Stimulated activated effector memory CD8-positive, alpha-beta T cell treated with anti-CD3 and anti-CD28 coated beads, Interleukin-12 subunit alpha, Interleukin-12 subunit beta, amount 100 ng/mL, for 72 hours (primary cell): ENCODE measurements at regions not wholly inside any gene's neighbourhood (a gene's known extent, or its start where the extent isn't known, plus 50 kb on each side); places are given as distances from the start of the nearest gene placed in this dataset.
"Not testable (repeated sequence)": the region's sequence is repeated elsewhere in the genome, so short reads cannot be mapped to it uniquely, and the experiment has no call there.

Experiments
- ATAC-seq: fragments of 150-1000 bp; cut with Tn5 transposase; 2 replicates; pipeline ENCODE4 v1.10.0; 2021
- DNase-seq, 2 donors: peaks; one replicate each; pipeline ENCODE4 v3.0.0; 2021 to 2022; ENCODE audit warnings: low spot score in 2 of 2
- H3K27ac Mint-ChIP-seq: one replicate; pipeline ENCODE4 v1.8.0; 2022; ENCODE audit warnings: mild to moderate bottlenecking, mixed read lengths
- H3K36me3 Mint-ChIP-seq: one replicate; pipeline ENCODE4 v1.8.0; 2022; ENCODE audit warnings: mild to moderate bottlenecking, mixed read lengths
- H3K4me1 Mint-ChIP-seq: one replicate; pipeline ENCODE4 v1.8.0; 2022; ENCODE audit warnings: mixed read lengths
- H3K4me3 Mint-ChIP-seq: one replicate; pipeline ENCODE4 v1.8.0; 2022; ENCODE audit warnings: mild to moderate bottlenecking, mixed read lengths
- H3K9me3 Mint-ChIP-seq: one replicate; pipeline ENCODE4 v1.8.0; 2022; ENCODE audit warnings: mixed read lengths

DNA sequence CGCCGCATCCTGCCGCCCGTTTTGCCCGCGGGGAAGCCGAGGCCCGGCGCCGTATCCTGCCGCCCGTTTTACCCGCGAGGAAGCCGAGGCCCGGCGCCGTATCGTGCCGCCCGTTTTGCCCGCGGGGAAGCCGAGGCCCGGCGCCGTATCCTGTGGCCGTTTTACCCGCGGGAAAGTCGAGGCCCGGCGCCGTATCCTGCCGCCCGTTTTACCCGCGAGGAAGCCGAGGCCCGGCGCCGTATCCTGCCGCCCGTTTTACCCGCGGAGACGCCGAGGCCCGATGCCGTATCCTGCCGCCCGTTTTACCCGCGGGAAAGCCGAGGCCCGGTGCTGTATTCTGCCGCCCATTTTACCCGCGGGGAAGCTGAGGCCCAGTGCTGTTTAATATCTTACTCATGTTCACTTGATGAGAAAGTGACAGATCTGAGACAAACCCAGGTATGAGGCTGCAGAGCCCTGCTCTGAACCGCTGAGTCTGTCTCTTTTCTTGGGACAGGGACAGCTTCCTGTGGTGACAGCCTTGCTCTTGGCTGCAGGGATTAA lies 129.4 kb downstream of the CDH26 start:
- peak overlapping the region; percentile 77 for H3K27ac Mint-ChIP-seq
- peak; percentile 43 for ATAC-seq
- no peaks in the 10 kb centered on the region for H3K36me3 Mint-ChIP-seq
- H3K9me3 Mint-ChIP-seq, result no peaks in the 10 kb centered on the region
- H3K4me1 Mint-ChIP-seq, result peaks cover 13% of the 10 kb centered on the region
- no peak for DNase-seq
- peak overlapping the region; percentile 66 for H3K4me3 Mint-ChIP-seq

DNA sequence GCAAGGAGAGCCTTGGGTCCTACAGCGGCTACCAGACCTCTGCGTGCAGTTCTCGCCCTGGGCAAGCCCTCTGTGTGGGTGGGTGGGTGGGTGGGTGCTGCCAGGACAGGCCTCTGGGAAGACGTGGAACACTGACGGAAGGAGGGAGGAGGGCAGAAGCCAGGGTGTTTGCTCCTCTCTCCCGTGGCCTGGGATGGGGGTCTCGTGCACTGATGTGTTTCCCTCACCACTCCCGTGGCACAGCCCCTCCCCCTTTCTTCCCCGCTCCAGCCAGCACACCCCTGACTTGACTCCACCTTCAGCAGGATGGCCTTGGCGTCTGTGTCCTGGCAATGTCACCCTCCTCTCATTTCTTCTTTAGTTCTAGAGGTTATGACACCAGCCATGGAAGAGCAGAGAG lies 130.0 kb downstream of the CDH26 start:
- no peak overlapping the region for H3K27ac Mint-ChIP-seq
- ATAC-seq, result no peak
- H3K9me3 Mint-ChIP-seq, result no peaks in the 10 kb centered on the region
- peak overlapping the region; percentile 66 for H3K4me3 Mint-ChIP-seq
- DNase-seq, result no peak
- peaks cover 13% of the 10 kb centered on the region for H3K4me1 Mint-ChIP-seq
- no peaks in the 10 kb centered on the region for H3K36me3 Mint-ChIP-seq

DNA sequence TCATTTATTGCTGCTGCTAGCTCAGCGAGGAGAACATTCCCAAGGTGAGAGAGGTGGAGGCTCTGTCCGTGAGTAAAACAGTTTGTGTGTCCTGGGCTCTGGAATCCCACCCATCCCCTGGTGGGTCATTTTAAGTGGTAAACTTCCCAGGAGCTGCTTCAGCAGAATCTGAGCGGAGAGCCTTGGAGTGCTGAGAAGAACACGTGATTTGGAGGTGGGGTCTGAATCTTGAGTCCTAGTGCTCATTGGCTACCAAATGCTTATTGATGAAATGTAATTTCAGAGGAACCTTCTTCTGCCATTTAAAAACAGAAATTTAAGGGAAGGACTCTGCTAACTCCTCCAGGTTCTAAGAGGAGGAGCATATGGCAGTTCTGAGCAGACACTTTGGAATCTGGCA lies 132.4 kb downstream of the CDH26 start:
- Mint-ChIP-seq H3K9me3 (no peaks in the 10 kb centered on the region), H3K4me3 (no peak overlapping the region), H3K4me1 (peaks cover 13% of the 10 kb centered on the region), H3K36me3 (no peaks in the 10 kb centered on the region), H3K27ac (no peak overlapping the region)
- DNase-seq (no peak), ATAC-seq (no peak)

DNA sequence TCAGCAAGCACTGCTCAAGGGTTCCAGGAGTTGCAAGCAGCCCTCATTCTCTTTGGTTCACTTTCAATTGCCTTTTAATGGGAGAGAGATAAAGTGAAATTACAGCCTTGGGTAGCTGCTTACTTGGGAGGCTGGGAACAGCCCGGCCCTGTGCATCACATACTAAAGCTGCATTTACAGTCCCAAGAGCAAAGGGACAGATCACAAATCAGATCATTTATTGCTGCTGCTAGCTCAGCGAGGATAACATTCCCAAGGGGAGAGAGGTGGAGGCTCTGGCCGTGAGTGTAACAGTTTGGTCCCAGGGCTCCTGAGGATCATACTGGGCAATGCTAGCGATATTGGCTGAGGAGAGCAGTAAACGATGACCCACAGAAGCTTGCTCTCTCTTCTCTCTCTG lies 133.1 kb downstream of the CDH26 start:
- no peaks in the 10 kb centered on the region for H3K9me3 Mint-ChIP-seq

DNA sequence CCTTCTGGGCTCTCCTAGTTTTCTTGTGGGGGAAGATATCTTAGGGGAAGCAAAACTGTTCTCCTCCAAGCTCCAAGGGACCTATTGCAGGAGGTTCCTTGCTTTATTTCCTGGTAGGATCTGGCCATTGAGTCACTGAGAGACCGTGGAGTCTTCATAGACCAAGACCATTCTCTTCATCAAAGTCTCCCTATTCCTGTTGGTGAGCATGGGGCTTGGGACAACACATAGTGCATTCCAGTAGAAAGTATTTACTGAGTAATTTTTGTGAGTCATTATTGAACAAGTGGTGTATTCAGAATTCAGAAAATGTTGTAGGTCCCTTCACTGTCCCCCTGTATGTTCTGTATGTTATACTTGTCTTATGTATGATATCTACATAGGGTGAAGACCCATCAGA lies 133.6 kb downstream of the CDH26 start:
- Mint-ChIP-seq H3K36me3 (no peaks in the 10 kb centered on the region), H3K4me1 (peaks cover 9% of the 10 kb centered on the region), H3K4me3 (no peak overlapping the region), H3K27ac (no peak overlapping the region), H3K9me3 (no peaks in the 10 kb centered on the region)
- ATAC-seq (no peak), DNase-seq (no peak)

More for the DNA sequence above, 133.1 kb downstream of the CDH26 start:
- Mint-ChIP-seq H3K4me1 (peaks cover 13% of the 10 kb centered on the region), H3K36me3 (no peaks in the 10 kb centered on the region), H3K4me3 (no peak overlapping the region), H3K27ac (no peak overlapping the region)
- DNase-seq (no peak), ATAC-seq (no peak)

DNA sequence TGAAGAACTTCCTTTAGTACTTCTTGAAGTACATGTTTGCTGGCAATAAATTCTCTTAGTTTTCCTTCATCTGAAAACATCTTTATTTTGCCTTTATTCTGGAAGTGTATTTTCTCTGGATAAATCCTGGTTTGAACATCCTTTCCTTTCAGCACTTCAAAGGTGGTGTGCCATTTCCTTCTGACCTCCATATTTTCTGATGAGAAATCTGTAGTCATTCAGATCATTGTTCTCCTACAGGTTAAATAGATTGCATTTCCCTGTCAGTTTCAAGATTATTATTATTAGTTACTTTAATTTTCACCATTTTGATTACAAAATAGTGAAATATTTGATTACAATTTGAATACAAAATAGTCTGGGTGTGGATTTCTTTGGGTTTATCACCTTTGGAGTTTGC lies 134.5 kb downstream of the CDH26 start:
- no peak overlapping the region for H3K27ac Mint-ChIP-seq
- H3K4me3 Mint-ChIP-seq, result no peak overlapping the region
- peaks cover 4% of the 10 kb centered on the region for H3K4me1 Mint-ChIP-seq
- ATAC-seq (no peak), DNase-seq (no peak)
- H3K9me3 Mint-ChIP-seq, result no peaks in the 10 kb centered on the region
- H3K36me3 Mint-ChIP-seq, result no peaks in the 10 kb centered on the region

DNA sequence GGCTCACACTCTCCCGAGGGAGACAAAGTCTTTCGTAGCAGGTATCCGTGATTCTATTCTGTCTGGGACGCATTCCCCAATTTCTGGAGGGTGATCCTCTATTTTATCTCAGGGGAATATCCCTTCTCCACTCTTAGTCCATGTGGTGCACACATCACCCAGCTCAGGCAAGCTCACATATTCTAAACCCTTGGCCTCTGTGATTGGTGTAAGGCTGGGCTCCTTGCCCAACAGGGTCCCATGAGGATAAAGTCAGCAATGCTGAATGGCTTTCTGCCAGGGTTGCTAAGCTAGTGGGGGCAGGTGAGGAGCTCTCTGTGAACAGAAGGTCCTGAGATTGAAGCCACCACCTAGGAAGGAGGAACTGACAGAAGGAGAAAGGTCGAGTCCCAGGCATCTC lies 137.2 kb downstream of the CDH26 start:
- no peak overlapping the region for H3K4me3 Mint-ChIP-seq
- ATAC-seq (no peak), DNase-seq (no peak)
- no peaks in the 10 kb centered on the region for H3K9me3 Mint-ChIP-seq
- no peaks in the 10 kb centered on the region for H3K36me3 Mint-ChIP-seq
- no peak overlapping the region for H3K27ac Mint-ChIP-seq
- peaks cover 1% of the 10 kb centered on the region for H3K4me1 Mint-ChIP-seq

DNA sequence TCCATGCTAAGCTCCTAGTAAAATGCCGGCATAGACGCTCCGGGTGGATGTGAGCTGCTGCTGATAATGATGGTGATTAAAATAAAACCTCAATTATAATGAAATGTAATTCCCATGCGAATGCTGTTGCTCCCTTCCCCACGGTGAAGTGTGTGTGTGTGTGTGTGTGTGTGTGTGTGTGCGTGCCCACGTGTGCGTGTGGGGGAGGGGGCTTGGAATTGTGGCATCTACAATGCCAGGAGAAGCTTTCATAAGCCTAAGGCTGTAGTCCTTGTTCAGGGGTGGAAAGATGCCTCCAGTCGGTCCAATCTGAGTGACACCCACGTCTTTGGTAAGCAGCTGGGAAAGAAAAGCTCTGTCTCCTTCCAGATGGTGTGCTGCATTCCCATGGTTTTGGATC lies 137.9 kb downstream of the CDH26 start:
- ATAC-seq (no peak), DNase-seq (no peak)
- no peak overlapping the region for H3K4me3 Mint-ChIP-seq
- no peak overlapping the region for H3K27ac Mint-ChIP-seq
- H3K4me1 Mint-ChIP-seq, result peaks cover 8% of the 10 kb centered on the region
- H3K36me3 Mint-ChIP-seq, result no peaks in the 10 kb centered on the region
- H3K9me3 Mint-ChIP-seq, result no peaks in the 10 kb centered on the region

DNA sequence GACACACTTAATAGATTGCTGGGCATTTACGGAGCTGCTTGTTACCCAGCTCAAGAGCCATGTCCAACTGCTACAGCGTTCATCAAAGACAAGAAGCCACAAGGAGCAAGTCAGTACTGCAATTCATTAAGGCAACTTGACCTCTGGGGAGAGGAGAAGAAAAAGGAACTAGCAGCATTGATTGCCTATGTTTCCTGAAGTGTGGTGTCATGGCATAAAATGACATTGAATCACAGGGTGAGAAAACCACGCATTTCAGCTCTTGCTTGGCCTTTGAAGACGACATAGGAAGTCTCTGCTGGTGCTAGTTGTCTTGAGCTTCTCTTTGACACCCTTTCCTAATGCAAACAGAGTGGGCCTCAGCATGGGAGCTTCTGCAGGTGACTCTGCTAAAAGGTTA lies 139.1 kb downstream of the CDH26 start:
- Mint-ChIP-seq H3K36me3 (no peaks in the 10 kb centered on the region), H3K4me1 (peaks cover 12% of the 10 kb centered on the region), H3K9me3 (no peaks in the 10 kb centered on the region), H3K4me3 (no peak overlapping the region), H3K27ac (no peak overlapping the region)
- no peak for ATAC-seq
- DNase-seq, result no peak

DNA sequence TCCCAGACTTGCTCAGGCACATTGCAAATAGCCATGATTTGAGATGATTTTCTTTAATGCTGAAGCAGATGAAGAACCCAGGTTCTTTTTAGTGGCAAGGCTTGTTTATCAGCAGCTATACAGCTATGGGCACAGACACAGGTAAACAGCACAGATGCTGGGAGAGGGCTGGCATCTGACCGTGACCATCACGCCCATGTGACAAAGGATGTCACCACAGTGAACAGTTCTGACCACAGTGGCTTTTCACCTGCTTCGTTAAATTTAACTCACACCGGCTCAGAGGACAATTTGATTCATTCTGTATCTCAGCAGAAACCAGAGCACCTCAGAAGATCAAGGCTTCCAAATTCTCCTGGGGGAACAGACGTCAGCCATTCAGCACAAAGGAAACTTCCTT lies 142.6 kb downstream of the CDH26 start:
- ATAC-seq (no peak), DNase-seq (no peak)
- H3K4me3 Mint-ChIP-seq, result no peak overlapping the region
- no peaks in the 10 kb centered on the region for H3K9me3 Mint-ChIP-seq
- H3K4me1 Mint-ChIP-seq, result peaks cover 12% of the 10 kb centered on the region
- no peaks in the 10 kb centered on the region for H3K36me3 Mint-ChIP-seq
- no peak overlapping the region for H3K27ac Mint-ChIP-seq

DNA sequence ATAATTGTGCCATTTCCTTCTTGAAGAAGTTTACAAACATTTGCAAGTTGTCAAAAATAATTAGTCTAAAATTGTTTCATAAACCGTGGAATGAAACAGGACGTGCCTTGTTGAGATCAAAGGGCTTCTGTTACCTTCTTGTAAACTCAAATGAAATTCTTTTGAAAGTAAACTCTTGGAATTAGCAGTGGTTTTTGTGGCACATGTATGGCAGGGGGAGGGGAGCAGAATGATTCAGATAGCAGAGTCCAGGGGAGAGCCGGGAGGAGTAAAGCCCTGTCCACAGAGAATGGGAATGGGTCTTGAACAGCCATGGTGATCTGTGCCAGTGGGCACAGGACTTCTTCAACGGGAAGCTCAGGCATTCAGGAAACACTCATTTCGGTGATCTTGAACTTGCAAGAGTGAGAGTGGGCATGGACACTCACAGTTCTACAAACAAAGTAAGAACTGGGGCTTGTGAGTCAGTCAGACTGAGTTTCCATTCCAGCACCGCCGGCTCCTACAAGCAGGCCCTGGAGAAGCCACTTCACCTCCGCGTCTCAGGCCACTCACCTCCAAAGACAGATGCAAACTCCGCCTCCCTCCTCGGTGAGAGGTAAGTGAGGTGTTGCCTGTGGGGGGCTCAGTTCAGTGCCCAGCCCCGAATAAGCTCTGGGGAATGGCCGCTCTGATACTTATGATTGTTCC lies 143.1 kb downstream of the CDH26 start:
- H3K4me1 Mint-ChIP-seq, result peaks cover 12% of the 10 kb centered on the region
- H3K36me3 Mint-ChIP-seq, result no peaks in the 10 kb centered on the region
- H3K9me3 Mint-ChIP-seq, result no peaks in the 10 kb centered on the region
- H3K27ac Mint-ChIP-seq, result no peak overlapping the region
- ATAC-seq, result no peak
- no peak overlapping the region for H3K4me3 Mint-ChIP-seq
- no peak for DNase-seq

DNA sequence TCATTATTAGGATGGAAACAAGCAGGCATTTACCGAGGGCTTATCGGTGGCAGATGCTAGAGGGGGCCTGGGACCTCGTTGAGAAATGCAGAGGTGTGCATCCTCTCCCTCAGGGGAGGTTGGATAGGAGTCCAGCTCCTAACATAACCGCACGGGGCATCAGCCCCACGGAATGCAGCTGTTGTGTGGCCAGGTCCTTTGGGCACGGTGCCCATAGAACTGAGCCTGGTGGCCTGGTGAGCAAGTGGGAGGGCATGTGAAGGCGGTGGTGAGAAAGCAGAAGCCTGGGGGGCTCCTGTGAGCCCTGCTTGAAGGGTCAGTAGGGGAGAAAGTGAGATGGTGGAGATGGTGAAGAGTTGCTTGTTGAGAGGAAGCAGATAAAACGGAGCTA lies 143.7 kb downstream of the CDH26 start:
- Mint-ChIP-seq H3K4me1 (peaks cover 12% of the 10 kb centered on the region), H3K4me3 (no peak overlapping the region), H3K27ac (no peak overlapping the region)

DNA sequence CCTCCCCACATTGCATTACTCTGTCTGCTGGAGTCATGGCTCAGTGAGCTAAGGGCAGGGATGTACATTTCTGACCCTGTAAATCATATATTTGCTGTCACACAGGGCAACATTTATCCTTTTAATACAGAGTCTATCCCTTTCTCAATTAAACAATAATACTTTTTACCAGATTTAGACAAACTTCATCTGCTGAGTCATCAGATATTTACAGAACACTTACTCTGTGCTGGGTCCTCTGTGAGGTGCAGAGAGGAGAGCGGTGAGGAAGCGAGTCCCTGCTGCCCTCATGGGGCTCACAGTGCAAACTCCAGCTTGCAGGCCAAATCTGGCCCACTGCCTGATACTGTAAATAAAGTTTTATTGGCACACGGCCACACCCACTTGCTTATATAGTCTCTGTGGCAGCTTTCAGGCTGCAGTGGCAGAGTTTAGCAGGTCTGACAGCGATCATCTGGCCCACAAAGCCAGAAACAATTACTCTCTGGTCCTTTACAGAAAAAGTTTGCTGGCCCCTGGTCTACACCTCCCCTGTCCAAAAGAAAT lies 144.5 kb downstream of the CDH26 start:
- Mint-ChIP-seq H3K27ac (no peak overlapping the region), H3K4me1 (peaks cover 12% of the 10 kb centered on the region)

More for the DNA sequence above, 143.7 kb downstream of the CDH26 start:
- Mint-ChIP-seq H3K9me3 (no peaks in the 10 kb centered on the region), H3K36me3 (no peaks in the 10 kb centered on the region)
- no peak for ATAC-seq
- no peak for DNase-seq

DNA sequence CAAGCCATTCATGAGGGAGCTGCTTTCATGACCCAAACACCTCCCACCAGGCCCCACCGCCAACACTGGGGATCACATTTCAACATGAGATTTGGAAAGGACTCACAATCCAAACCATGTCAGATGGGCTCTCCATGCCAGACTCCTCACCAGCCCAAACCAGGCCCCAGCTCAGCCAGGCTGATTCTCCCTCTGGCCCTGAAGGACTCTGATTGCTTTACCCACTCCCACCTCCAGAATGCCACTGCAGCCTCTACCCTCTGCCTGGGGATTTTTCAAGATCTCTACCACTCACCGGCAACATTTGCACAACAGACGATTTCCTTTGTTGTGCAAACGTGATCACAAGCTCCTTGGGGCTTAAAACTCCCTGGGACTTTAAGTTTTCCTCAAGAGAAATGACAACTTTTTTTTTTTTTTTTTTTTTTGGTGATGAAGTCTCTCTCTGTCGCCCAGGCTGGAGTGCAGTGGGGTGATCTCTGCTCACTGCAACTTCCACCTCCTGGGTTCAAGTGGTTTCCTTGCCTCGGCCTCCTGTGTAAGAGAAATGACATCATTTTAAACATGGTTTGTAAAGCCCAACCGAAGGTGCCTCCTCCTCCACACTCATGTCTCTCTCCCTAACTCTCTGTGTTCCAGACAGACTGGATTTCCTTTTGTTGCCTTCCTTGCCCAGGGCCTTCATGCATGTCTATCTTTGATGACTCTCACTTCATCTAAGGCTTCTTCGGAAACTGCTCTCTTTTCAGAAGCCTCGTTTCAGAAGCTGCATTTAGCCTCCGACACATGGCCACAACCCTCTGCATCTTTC lies 147.0 kb downstream of the CDH26 start:
- H3K4me3 Mint-ChIP-seq, result no peak overlapping the region
- H3K9me3 Mint-ChIP-seq, result no peaks in the 10 kb centered on the region
- no peak for ATAC-seq

More for the DNA sequence above, 144.5 kb downstream of the CDH26 start:
- ATAC-seq (no peak), DNase-seq (no peak)
- H3K9me3 Mint-ChIP-seq, result no peaks in the 10 kb centered on the region
- H3K36me3 Mint-ChIP-seq, result no peaks in the 10 kb centered on the region
- H3K4me3 Mint-ChIP-seq, result no peak overlapping the region

DNA sequence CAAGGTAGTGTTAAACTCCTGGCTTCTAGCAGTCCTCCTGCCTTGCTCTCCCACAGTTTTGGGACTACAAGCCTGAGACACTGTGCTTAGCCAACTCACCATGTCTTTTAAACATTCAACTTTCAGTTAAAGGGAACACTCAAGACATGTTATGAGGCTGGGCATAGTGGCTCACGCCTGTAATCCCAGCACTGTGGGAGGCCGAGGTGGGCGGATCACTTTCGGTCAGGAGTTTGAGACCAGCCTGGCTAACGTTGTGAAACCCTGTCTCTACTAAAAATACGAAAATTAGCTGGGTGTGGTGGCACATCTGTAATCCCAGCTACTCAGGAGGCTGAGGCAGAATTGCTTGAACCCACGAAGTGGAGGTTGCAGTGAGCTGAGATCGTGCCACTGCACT lies 148.0 kb downstream of the CDH26 start:
- H3K4me1 Mint-ChIP-seq, ATAC-seq, H3K27ac Mint-ChIP-seq, H3K36me3 Mint-ChIP-seq, H3K4me3 Mint-ChIP-seq, DNase-seq, H3K9me3 Mint-ChIP-seq: not testable (repeated sequence)

More for the DNA sequence above, 147.0 kb downstream of the CDH26 start:
- no peak for DNase-seq
- Mint-ChIP-seq H3K27ac (no peak overlapping the region), H3K4me1 (peaks cover 12% of the 10 kb centered on the region), H3K36me3 (no peaks in the 10 kb centered on the region)
